Liver (tissue), 3 donors: ENCODE measurements at regions not wholly inside any gene's neighbourhood (a gene's known extent, or its start where the extent isn't known, plus 50 kb on each side); places are given as distances from the start of the nearest gene placed in this dataset.

Experiments
- FOXA1 ChIP-seq: IDR thresholded peaks from 2 replicates; pipeline ENCODE4 v1.6.1; 2016; ENCODE audit warnings: antibody characterized with exemption
- FOXA2 ChIP-seq: IDR thresholded peaks from 2 replicates; pipeline ENCODE4 v1.6.1; 2016; ENCODE audit warnings: antibody characterized with exemption
- GABPA ChIP-seq, 2 donors: IDR thresholded peaks in 1 of 2; conservative IDR thresholded peaks in 1 of 2; 2 replicates each; pipeline ENCODE4 v1.6.1; 2016; ENCODE audit warnings: antibody characterized with exemption in 2 of 2, mild to moderate bottlenecking in 1 of 2, moderate library complexity in 1 of 2
- HNF4G ChIP-seq: IDR thresholded peaks from 2 replicates; pipeline ENCODE4 v1.6.1; 2016; ENCODE audit warnings: antibody characterized with exemption
- JUND ChIP-seq, 2 donors: IDR thresholded peaks; 2 replicates each; pipeline ENCODE4 v1.6.1; 2016; ENCODE audit warnings: antibody characterized with exemption in 2 of 2
- RAD21 ChIP-seq, 2 donors: IDR thresholded peaks; 2 replicates each; pipeline ENCODE4 v1.6.1; 2016; ENCODE audit warnings: antibody characterized with exemption in 2 of 2, mild to moderate bottlenecking in 2 of 2
- SP1 ChIP-seq: IDR thresholded peaks from 2 replicates; pipeline ENCODE4 v1.6.1; 2018; ENCODE audit warnings: antibody characterized with exemption, mild to moderate bottlenecking
- YY1 ChIP-seq: IDR thresholded peaks from 2 replicates; pipeline ENCODE4 v1.6.1; 2016; ENCODE audit warnings: antibody characterized with exemption, mild to moderate bottlenecking
- ZBTB33 ChIP-seq: IDR thresholded peaks from 2 replicates; pipeline ENCODE4 v1.6.1; 2016; ENCODE audit warnings: antibody characterized with exemption
- TF ChIP-seq, protein P1 (sequence below): fragments of 150-350 bp; IDR thresholded peaks from 2 replicates; pipeline ENCODE4 v1.5.1; 2017; ENCODE audit warnings: improper control_type of control experiment, low read depth, low read length; ENCODE audit not compliant: missing input control
- TF ChIP-seq, protein P2 (sequence below): IDR thresholded peaks from 2 replicates; pipeline ENCODE4 v1.6.1; 2016; ENCODE audit warnings: antibody characterized with exemption
- TF ChIP-seq, protein P3 (sequence below): IDR thresholded peaks from 2 replicates; pipeline ENCODE4 v1.6.1; 2016; ENCODE audit warnings: antibody characterized with exemption
- TF ChIP-seq, protein P4 (sequence below): IDR thresholded peaks from 2 replicates; pipeline ENCODE4 v1.6.1; 2016; ENCODE audit warnings: antibody characterized with exemption, mild to moderate bottlenecking
- donor health status: healthy.
- donor health status: healthy.

- TF ChIP-seq, protein P1, sequence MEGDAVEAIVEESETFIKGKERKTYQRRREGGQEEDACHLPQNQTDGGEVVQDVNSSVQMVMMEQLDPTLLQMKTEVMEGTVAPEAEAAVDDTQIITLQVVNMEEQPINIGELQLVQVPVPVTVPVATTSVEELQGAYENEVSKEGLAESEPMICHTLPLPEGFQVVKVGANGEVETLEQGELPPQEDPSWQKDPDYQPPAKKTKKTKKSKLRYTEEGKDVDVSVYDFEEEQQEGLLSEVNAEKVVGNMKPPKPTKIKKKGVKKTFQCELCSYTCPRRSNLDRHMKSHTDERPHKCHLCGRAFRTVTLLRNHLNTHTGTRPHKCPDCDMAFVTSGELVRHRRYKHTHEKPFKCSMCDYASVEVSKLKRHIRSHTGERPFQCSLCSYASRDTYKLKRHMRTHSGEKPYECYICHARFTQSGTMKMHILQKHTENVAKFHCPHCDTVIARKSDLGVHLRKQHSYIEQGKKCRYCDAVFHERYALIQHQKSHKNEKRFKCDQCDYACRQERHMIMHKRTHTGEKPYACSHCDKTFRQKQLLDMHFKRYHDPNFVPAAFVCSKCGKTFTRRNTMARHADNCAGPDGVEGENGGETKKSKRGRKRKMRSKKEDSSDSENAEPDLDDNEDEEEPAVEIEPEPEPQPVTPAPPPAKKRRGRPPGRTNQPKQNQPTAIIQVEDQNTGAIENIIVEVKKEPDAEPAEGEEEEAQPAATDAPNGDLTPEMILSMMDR, result no peak
- TF ChIP-seq, protein P2, sequence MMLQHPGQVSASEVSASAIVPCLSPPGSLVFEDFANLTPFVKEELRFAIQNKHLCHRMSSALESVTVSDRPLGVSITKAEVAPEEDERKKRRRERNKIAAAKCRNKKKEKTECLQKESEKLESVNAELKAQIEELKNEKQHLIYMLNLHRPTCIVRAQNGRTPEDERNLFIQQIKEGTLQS, result no peak
- TF ChIP-seq FOXA1, result no peak
- no peak for TF ChIP-seq SP1
- TF ChIP-seq, protein P3, sequence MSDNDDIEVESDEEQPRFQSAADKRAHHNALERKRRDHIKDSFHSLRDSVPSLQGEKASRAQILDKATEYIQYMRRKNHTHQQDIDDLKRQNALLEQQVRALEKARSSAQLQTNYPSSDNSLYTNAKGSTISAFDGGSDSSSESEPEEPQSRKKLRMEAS, result no peak
- no peak for TF ChIP-seq JUND (IDR thresholded peaks at IDR 0.05)
- TF ChIP-seq GABPA (IDR thresholded peaks at IDR 0.05 in 1 of 2, conservative IDR thresholded peaks at IDR 0.05 in 1 of 2), result no peak
- TF ChIP-seq, protein P4, sequence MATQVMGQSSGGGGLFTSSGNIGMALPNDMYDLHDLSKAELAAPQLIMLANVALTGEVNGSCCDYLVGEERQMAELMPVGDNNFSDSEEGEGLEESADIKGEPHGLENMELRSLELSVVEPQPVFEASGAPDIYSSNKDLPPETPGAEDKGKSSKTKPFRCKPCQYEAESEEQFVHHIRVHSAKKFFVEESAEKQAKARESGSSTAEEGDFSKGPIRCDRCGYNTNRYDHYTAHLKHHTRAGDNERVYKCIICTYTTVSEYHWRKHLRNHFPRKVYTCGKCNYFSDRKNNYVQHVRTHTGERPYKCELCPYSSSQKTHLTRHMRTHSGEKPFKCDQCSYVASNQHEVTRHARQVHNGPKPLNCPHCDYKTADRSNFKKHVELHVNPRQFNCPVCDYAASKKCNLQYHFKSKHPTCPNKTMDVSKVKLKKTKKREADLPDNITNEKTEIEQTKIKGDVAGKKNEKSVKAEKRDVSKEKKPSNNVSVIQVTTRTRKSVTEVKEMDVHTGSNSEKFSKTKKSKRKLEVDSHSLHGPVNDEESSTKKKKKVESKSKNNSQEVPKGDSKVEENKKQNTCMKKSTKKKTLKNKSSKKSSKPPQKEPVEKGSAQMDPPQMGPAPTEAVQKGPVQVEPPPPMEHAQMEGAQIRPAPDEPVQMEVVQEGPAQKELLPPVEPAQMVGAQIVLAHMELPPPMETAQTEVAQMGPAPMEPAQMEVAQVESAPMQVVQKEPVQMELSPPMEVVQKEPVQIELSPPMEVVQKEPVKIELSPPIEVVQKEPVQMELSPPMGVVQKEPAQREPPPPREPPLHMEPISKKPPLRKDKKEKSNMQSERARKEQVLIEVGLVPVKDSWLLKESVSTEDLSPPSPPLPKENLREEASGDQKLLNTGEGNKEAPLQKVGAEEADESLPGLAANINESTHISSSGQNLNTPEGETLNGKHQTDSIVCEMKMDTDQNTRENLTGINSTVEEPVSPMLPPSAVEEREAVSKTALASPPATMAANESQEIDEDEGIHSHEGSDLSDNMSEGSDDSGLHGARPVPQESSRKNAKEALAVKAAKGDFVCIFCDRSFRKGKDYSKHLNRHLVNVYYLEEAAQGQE, result no peak
- no peak for TF ChIP-seq YY1
- no peak for TF ChIP-seq FOXA2
- no peak for TF ChIP-seq HNF4G
- no peak for TF ChIP-seq RAD21 (IDR thresholded peaks at IDR 0.05)
- no peak for TF ChIP-seq ZBTB33
Measured at GRCh38 chr3:164883171-164883570, 195.1 kb downstream of the SI start.
